ENCODE measurements at regions not wholly inside any gene's neighbourhood (a gene's known extent, or its start where the extent isn't known, plus 50 kb on each side); places are given as distances from the start of the nearest gene placed in this dataset.

DNA sequence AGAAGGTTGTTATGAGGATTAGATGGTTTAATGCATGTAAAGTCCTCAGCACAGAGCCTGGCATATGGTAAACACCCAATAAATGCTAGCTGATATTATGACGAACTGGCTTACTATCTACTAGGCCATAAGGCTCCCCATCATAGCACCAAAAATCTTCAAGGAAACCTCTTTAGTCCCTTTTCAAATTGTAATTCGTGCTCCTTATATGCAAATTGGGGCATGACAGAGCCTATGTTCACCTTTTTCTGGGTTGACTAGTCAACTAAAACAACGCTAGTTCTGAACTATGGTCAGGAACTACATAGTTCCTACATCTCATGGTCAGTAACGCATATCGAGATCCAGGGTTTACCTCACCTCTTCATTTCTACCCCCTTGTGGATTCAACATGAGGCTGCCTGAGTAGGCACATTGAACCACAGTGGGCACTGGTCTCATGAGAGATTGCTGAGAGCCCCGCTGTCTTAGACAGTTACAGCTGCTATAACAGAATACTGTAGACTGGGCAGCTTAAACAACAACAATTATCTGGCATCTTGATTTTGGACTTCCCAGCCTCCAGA is 97.2 kb upstream of the TNFAIP3 start:
- DNase-seq: no peak
- Histone ChIP-seq H2BK20ac (ENCODE audit: low read depth, low read length, poor library complexity, severe bottlenecking) (no peak overlapping the region), H3K4me1 (ENCODE audit: insufficient read depth, low read length) (no peaks in the 10 kb centered on the region), H3K9ac (ENCODE audit: extremely low read depth, insufficient read length, low read length) (no peak overlapping the region), H3K79me1 (ENCODE audit: insufficient read depth, low read depth, low read length, poor library complexity, severe bottlenecking) (no peaks in the 10 kb centered on the region), H2AFZ (ENCODE audit: low read length) (no peak overlapping the region), H3K23me2 (ENCODE audit: insufficient read length, low read depth, low read length, poor library complexity, severe bottlenecking) (no peaks in the 10 kb centered on the region), H3K27me3 (ENCODE audit: insufficient read depth, low read length) (no peaks in the 10 kb centered on the region), H3K56ac (ENCODE audit: insufficient read length, low read depth, low read length) (no peak overlapping the region), H2BK15ac (ENCODE audit: low read depth, low read length) (no peak overlapping the region), H2BK5ac (ENCODE audit: insufficient read length, low read length) (no peak overlapping the region), H3K4me2 (ENCODE audit: insufficient read depth, insufficient read length, low read length) (no peak overlapping the region), H3K14ac (ENCODE audit: insufficient read depth, low read length) (no peak overlapping the region), H4K91ac (ENCODE audit: insufficient read length, low read depth, low read length) (no peak overlapping the region), H2AK5ac (ENCODE audit: insufficient read length, low read length) (no peak overlapping the region), H2BK12ac (ENCODE audit: insufficient read length, low read depth, low read length) (no peak overlapping the region), H3K23ac (ENCODE audit: insufficient read length, low read depth, low read length) (no peak overlapping the region), H4K5ac (ENCODE audit: insufficient read length, low read depth, low read length) (no peak overlapping the region), H4K20me1 (ENCODE audit: control insufficient read depth, insufficient read depth, insufficient read length) (no peaks in the 10 kb centered on the region), H2BK120ac (ENCODE audit: low read depth, low read length, poor library complexity, severe bottlenecking) (no peak overlapping the region), H3K18ac (ENCODE audit: insufficient read length, low read depth, low read length) (no peak overlapping the region), H4K8ac (replicated peaks; ENCODE audit: insufficient read length, low read depth, low read length) (no peak overlapping the region), H3K9me3 (ENCODE audit: control insufficient read depth, low read depth, low read length) (no peaks in the 10 kb centered on the region), H3K79me2 (ENCODE audit: insufficient read depth, low read length) (no peaks in the 10 kb centered on the region), H3K27ac (ENCODE audit: insufficient read length, low read depth, low read length) (no peak overlapping the region), H3K4ac (ENCODE audit: low read depth, low read length) (no peak overlapping the region), H3T11ph (ENCODE audit: low read length) (no peak overlapping the region)
- Mint-ChIP-seq H3K4me3 (no peak overlapping the region), H3K9me3 (no peaks in the 10 kb centered on the region; a peak in 1 of 5 replicates), H3K36me3 (ENCODE audit: insufficient read depth in 1 of 3, low read depth in 3 of 3) (no peaks in the 10 kb centered on the region), H3K27me3 (ENCODE audit: low read depth) (no peaks in the 10 kb centered on the region), H3K4me1 (no peaks in the 10 kb centered on the region), H3K27ac (no peak overlapping the region)
- no peak for TF ChIP-seq CTCF (conservative IDR thresholded peaks at IDR 0.05)
- WGBS (ENCODE audit: extremely low coverage, insufficient read length, low lambda C conversion rate): no CpG with 5 or more reads among the region's 6 CpGs

Measured in H9 (cell line).